ENCODE measurements at regions not wholly inside any gene's neighbourhood (a gene's known extent, or its start where the extent isn't known, plus 50 kb on each side); places are given as distances from the start of the nearest gene placed in this dataset.

GRCh38 chr11:121841487-121842191, 274.4 kb downstream of the BLID start:
- TF ChIP-seq, protein P1, sequence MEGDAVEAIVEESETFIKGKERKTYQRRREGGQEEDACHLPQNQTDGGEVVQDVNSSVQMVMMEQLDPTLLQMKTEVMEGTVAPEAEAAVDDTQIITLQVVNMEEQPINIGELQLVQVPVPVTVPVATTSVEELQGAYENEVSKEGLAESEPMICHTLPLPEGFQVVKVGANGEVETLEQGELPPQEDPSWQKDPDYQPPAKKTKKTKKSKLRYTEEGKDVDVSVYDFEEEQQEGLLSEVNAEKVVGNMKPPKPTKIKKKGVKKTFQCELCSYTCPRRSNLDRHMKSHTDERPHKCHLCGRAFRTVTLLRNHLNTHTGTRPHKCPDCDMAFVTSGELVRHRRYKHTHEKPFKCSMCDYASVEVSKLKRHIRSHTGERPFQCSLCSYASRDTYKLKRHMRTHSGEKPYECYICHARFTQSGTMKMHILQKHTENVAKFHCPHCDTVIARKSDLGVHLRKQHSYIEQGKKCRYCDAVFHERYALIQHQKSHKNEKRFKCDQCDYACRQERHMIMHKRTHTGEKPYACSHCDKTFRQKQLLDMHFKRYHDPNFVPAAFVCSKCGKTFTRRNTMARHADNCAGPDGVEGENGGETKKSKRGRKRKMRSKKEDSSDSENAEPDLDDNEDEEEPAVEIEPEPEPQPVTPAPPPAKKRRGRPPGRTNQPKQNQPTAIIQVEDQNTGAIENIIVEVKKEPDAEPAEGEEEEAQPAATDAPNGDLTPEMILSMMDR (IDR thresholded peaks at IDR 0.05): no peak
- no peak for TF ChIP-seq POLR2A (IDR thresholded peaks at IDR 0.05)

Data from Peyer's patch (tissue), 4 donors.